HCT116 (cell line): ENCODE measurements at regions not wholly inside any gene's neighbourhood (a gene's known extent, or its start where the extent isn't known, plus 50 kb on each side); places are given as distances from the start of the nearest gene placed in this dataset.

Experiments
- ATAC-seq: fragments of 200-7000 bp; cut with Tn5 transposase; 2 replicates; pipeline ENCODE4 v1.9.1; 2020; ENCODE audit warnings: mild to moderate bottlenecking, moderate library complexity
- BruUV-seq: library from RNA; stranded (reverse); fragments of 400-500 nt; replicated peaks from 2 replicates; lab custom pipeline; 2021; lab: Mats Ljungman, UMichigan
- CTCF ChIA-PET: fragments of 300-600 bp; sonication (Branson Sonifier 250); formaldehyde crosslinking; loops from one replicate; lab custom pipeline; 2021; ENCODE audit warnings: antibody characterized with exemption; lab: Charles Lee
- POLR2A ChIA-PET: fragments of 300-600, 350-600 bp; sonication (Branson Sonifier 250); formaldehyde crosslinking; loops from one replicate; lab custom pipeline; 2021; ENCODE audit warnings: antibody characterized with exemption; lab: Charles Lee
- RAD21 ChIA-PET, 2 experiments: fragments of 300-600 bp; sonication (Branson Sonifier 250); formaldehyde crosslinking; loops; one replicate each; lab custom pipeline; 2023; ENCODE audit warnings: low total read pairs in 2 of 2; ENCODE audit not compliant: uncharacterized antibody in 2 of 2, unreplicated experiment in 2 of 2, low non-redundant PET in 1 of 2; lab: Charles Lee
- DNase-seq: peaks from one replicate; pipeline ENCODE4 v3.0.0-alpha.2; 2010; ENCODE audit warnings: low read depth, low spot score
- H2AFZ ChIP-seq: fragments of 200-600 bp; shearing (Covaris generic), sonication (generic); 2 replicates; pipeline ENCODE4 v1.6.1; 2017; ENCODE audit warnings: low read depth, mixed run types, mixed read lengths, antibody characterized with exemption, low read length; ENCODE audit not compliant: poor library complexity, severe bottlenecking
- H3K27ac ChIP-seq: 2 replicates; pipeline ENCODE4 v1.5.1; 2012; ENCODE audit warnings: low read depth, low read length
- H3K27me3 ChIP-seq: fragments of 200-600 bp; sonication (generic); 2 replicates; pipeline ENCODE4 v1.6.1; 2016; ENCODE audit warnings: mixed run types, low read length, mixed read lengths; ENCODE audit not compliant: insufficient read depth
- H3K36me3 ChIP-seq, 2 experiments: fragments of 200-500 bp in 1 of 2; fragments of 200-600 bp in 1 of 2; sonication (Bioruptor generic) in 1 of 2; sonication (generic) in 1 of 2; 2 replicates each; pipeline versions ENCODE4 v1.5.1 to v1.6.1; 2014 to 2016; ENCODE audit warnings: low read length in 2 of 2, inconsistent platforms in 1 of 2, mixed read lengths in 1 of 2, mixed run types in 1 of 2; ENCODE audit not compliant: insufficient read depth in 2 of 2, control insufficient read depth in 1 of 2
- H3K4me1 ChIP-seq, 2 experiments: fragments of 200-600 bp in 1 of 2; sonication (generic) in 1 of 2; 2 replicates each; pipeline versions ENCODE4 v1.5.1 to v1.6.1; 2012 to 2017; ENCODE audit warnings: low read length in 2 of 2, inconsistent platforms in 1 of 2, mild to moderate bottlenecking in 1 of 2, mixed read lengths in 1 of 2, mixed run types in 1 of 2, moderate library complexity in 1 of 2; ENCODE audit not compliant: insufficient read depth in 2 of 2, control insufficient read depth in 1 of 2
- H3K4me2 ChIP-seq: fragments of 200-600 bp; sonication (generic); 2 replicates; pipeline ENCODE4 v1.6.1; 2017; ENCODE audit warnings: mixed run types, low read length, mixed read lengths
- H3K4me3 ChIP-seq, 2 experiments: fragments of 200-600 bp in 1 of 2; sonication (generic) in 1 of 2; replicated peaks in 1 of 2; 2 replicates each; pipeline ENCODE4 v1.5.1; 2011 to 2016; ENCODE audit warnings: low read length in 2 of 2, control low read depth in 1 of 2, low read depth in 1 of 2, mild to moderate bottlenecking in 1 of 2, mixed read lengths in 1 of 2, mixed run types in 1 of 2
- H3K79me2 ChIP-seq: fragments of 200-600 bp; sonication (generic); 2 replicates; pipeline ENCODE4 v1.6.1; 2017; ENCODE audit warnings: mild to moderate bottlenecking, mixed run types, low read length, moderate library complexity, mixed read lengths; ENCODE audit not compliant: insufficient read depth
- H3K9ac ChIP-seq: fragments of 200-600 bp; sonication (generic); 2 replicates; pipeline ENCODE4 v1.6.1; 2016; ENCODE audit warnings: low read length, mixed read lengths
- H3K9me2 ChIP-seq: fragments of 200-600 bp; sonication (generic), shearing (Covaris generic); 2 replicates; pipeline ENCODE4 v1.6.1; 2017; ENCODE audit warnings: mixed run types, mild to moderate bottlenecking, moderate library complexity; ENCODE audit not compliant: insufficient read depth
- H3K9me3 ChIP-seq, 2 experiments: fragments of 200-500 bp in 1 of 2; fragments of 200-600 bp in 1 of 2; sonication (Bioruptor generic) in 1 of 2; sonication (generic) in 1 of 2; 2 replicates each; pipeline ENCODE4 v1.6.1; 2014 to 2017; ENCODE audit warnings: low read length in 2 of 2, mixed read lengths in 2 of 2, inconsistent platforms in 1 of 2, low read depth in 1 of 2, mild to moderate bottlenecking in 1 of 2, mixed run types in 1 of 2, moderate library complexity in 1 of 2; ENCODE audit not compliant: control insufficient read depth in 1 of 2, insufficient read depth in 1 of 2
- H4K20me1 ChIP-seq: fragments of 200-600 bp; sonication (generic), shearing (Covaris generic); 2 replicates; pipeline ENCODE4 v1.6.1; 2017; ENCODE audit warnings: mixed run types, mild to moderate bottlenecking, moderate library complexity; ENCODE audit not compliant: insufficient read depth
- CEBPB ChIP-seq: IDR thresholded peaks from 2 replicates; pipeline ENCODE4 v1.6.1; 2012; ENCODE audit warnings: low read depth
- CTCF ChIP-seq, 3 experiments: fragments of 200-600 bp in 1 of 3; sonication (generic) in 1 of 3; IDR thresholded peaks in 2 of 3; conservative IDR thresholded peaks in 1 of 3; 2 replicates each; pipeline ENCODE4 v1.5.1; 2012 to 2017; ENCODE audit warnings: low read depth in 2 of 3, low read length in 2 of 3, antibody characterized with exemption in 1 of 3, borderline replicate concordance in 1 of 3, control low read depth in 1 of 3, mild to moderate bottlenecking in 1 of 3, mixed read lengths in 1 of 3, mixed run types in 1 of 3, moderate library complexity in 1 of 3; ENCODE audit not compliant: insufficient read depth in 1 of 3
- EGR1 ChIP-seq: IDR thresholded peaks from 2 replicates; pipeline ENCODE4 v1.6.1; 2012; ENCODE audit warnings: low read depth
- ELF1 ChIP-seq: IDR thresholded peaks from 2 replicates; pipeline ENCODE4 v1.6.1; 2012; ENCODE audit warnings: low read depth, borderline replicate concordance
- EZH2 ChIP-seq: fragments of 200-600 bp; sonication (generic); IDR thresholded peaks from 2 replicates; pipeline ENCODE4 v1.6.1; 2017; ENCODE audit warnings: antibody characterized with exemption, mixed run types
- EZH2phosphoT487 ChIP-seq: fragments of 200-600 bp; IDR thresholded peaks from 2 replicates; pipeline ENCODE4 v1.6.1; 2018; ENCODE audit warnings: antibody characterized with exemption, borderline replicate concordance
- POLR2AphosphoS5 ChIP-seq: IDR thresholded peaks from 2 replicates; pipeline ENCODE4 v1.6.1; 2011; ENCODE audit warnings: mild to moderate bottlenecking, low read depth, low read length, moderate library complexity
- REST ChIP-seq: IDR thresholded peaks from 2 replicates; pipeline ENCODE4 v1.6.1; 2012; ENCODE audit warnings: low read depth
- TCF7L2 ChIP-seq: IDR thresholded peaks from 2 replicates; pipeline ENCODE4 v1.7.0; 2011; ENCODE audit warnings: borderline replicate concordance, inconsistent platforms; ENCODE audit not compliant: insufficient read depth, insufficient read length; ENCODE audit errors: extremely low read depth
- YY1 ChIP-seq: IDR thresholded peaks from 2 replicates; pipeline ENCODE4 v1.6.1; 2011; ENCODE audit warnings: low read length, low read depth, moderate library complexity, mild to moderate bottlenecking; ENCODE audit not compliant: insufficient replicate concordance; ENCODE audit errors: extremely low read depth
- ZBTB33 ChIP-seq: IDR thresholded peaks from 2 replicates; pipeline ENCODE4 v1.6.1; 2011; ENCODE audit warnings: mild to moderate bottlenecking, low read length, moderate library complexity; ENCODE audit not compliant: insufficient replicate concordance; ENCODE audit errors: extremely low read depth
- ZFX ChIP-seq: fragments of 450-650 bp; IDR thresholded peaks from 2 replicates; pipeline ENCODE4 v1.6.1; 2017
- ZNF274 ChIP-seq: fragments of 200-500 bp; sonication (Bioruptor generic); IDR thresholded peaks from 2 replicates; pipeline ENCODE4 v1.6.1; 2014; ENCODE audit warnings: mild to moderate bottlenecking, low read depth, low read length, inconsistent platforms
- intact Hi-C: fragments of 100-400 bp; cut with micrococcal nuclease; formaldehyde crosslinking; loops from 2 replicates; pipeline ENCODE4 v1.10.0; 2022

GRCh38 chr13:38283346-38283745, 66.3 kb upstream of the UFM1 start:
- Histone ChIP-seq H3K9me2 (no peaks in the 10 kb centered on the region), H2AFZ (no peak overlapping the region), H3K27me3 (no peaks in the 10 kb centered on the region), H3K79me2 (no peaks in the 10 kb centered on the region), H4K20me1 (no peaks in the 10 kb centered on the region), H3K36me3 (no peaks in the 10 kb centered on the region), H3K4me1 (no peaks in the 10 kb centered on the region), H3K9ac (no peak overlapping the region), H3K9me3 (no peaks in the 10 kb centered on the region), H3K4me2 (no peak overlapping the region), H3K27ac (no peak overlapping the region), H3K4me3 (no peak overlapping the region)
- DNase-seq (no peak), ATAC-seq (no peak)
- intact Hi-C loops = no loop called here
- ChIA-PET POLR2A (no interaction called here), RAD21 (no interaction called here), CTCF (no interaction called here)
- BruUV-seq = no TSS peak
- no peak for TF ChIP-seq POLR2AphosphoS5
- TF ChIP-seq EZH2 = no peak
- no peak for TF ChIP-seq TCF7L2
- no peak for TF ChIP-seq ZFX
- TF ChIP-seq EZH2phosphoT487 = no peak
- TF ChIP-seq YY1 = no peak
- TF ChIP-seq CEBPB = no peak
- no peak for TF ChIP-seq ZNF274
- no peak for TF ChIP-seq EGR1
- TF ChIP-seq CTCF (IDR thresholded peaks at IDR 0.05 in 2 of 3, conservative IDR thresholded peaks at IDR 0.05 in 1 of 3; ENCODE audit: borderline replicate concordance in 1 of 3, insufficient read depth in 1 of 3, low read depth in 2 of 3, low read length in 2 of 3) = no peak
- TF ChIP-seq ZBTB33 = no peak
- no peak for TF ChIP-seq ELF1
- no peak for TF ChIP-seq REST
